ENCODE measurements at regions not wholly inside any gene's neighbourhood (a gene's known extent, or its start where the extent isn't known, plus 50 kb on each side); places are given as distances from the start of the nearest gene placed in this dataset.
A peak's percentile ranks its signal among the peaks of the same experiment; 100 is the strongest.

DNA sequence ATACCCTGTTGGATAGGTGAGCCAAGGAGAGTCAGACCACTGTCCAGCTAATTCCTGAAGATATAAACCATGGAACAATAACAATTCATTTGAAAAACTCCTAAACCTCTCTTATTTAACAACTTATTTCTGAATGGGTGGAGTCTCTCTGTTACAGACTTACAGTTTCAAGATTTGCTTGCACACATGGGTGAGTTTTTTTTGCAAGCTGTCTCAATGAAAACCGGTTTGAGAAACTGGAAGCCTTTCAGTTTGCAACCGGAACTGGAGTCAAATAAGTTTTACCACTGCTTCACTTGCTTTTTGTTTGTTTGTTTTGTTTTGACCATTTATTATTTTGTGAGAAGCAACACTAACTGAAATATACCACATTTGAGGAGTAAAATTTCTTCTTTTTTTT lies 243.8 kb downstream of the MTERF1 start:
- intact Hi-C loops (cut with DNase I): no loop called here
- DNase-seq (ENCODE audit: low spot score) (no peak), ATAC-seq (no peak)

- ATAC-seq: no peak
- DNase-seq (ENCODE audit: low spot score): no peak
- intact Hi-C loops (cut with DNase I): no loop called here
Observed at GRCh38 chr7:91644256-91644655, 236.2 kb downstream of the MTERF1 start.

DNA sequence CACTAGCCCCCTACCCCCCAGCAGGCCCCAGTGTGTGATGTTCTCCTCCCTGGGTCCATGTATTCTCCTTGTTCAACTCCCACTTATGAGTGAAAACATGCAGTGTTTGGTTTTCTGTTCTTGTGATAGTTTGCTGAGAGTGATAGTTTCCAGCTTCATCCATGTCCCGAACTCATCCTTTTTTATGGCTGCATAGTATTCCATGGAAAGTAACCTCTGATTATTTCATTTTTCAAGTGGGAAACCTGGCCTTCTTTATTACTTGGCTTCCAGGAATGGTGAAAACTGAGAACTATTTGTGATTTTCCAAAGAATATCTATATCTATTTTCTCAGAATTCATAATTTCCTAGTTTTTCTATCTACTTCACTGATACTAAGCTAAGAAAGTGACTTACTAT lies 235.0 kb downstream of the MTERF1 start:
- ATAC-seq: no peak
- intact Hi-C loops (cut with DNase I): no loop called here
- no peak for DNase-seq (ENCODE audit: low spot score)

- ATAC-seq (no peak), DNase-seq (ENCODE audit: low spot score) (no peak)
- intact Hi-C loops (cut with DNase I): no loop called here
Observed at GRCh38 chr7:91651986-91652385, 228.5 kb downstream of the MTERF1 start.

DNA sequence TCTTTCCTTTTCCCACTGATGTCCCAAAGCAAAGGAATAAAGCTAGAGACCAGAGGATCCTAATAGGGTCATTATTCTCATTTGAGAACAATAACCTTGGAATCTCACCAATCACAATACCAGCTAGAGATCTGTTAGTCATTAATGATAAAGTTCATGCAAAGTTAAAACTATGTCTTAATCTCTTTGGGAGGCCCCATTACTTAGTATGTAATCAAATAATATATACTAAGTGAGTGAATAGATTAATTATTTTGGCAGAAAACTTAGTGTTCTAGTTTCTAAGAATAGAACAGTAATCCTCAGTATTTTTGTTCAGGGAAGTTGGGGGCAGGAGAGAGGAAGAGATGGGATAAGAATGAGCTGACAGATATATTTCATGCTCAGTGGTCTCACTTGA lies 227.2 kb downstream of the MTERF1 start:
- ATAC-seq: no peak
- intact Hi-C loops (cut with DNase I): no loop called here
- DNase-seq (ENCODE audit: low spot score): no peak

DNA sequence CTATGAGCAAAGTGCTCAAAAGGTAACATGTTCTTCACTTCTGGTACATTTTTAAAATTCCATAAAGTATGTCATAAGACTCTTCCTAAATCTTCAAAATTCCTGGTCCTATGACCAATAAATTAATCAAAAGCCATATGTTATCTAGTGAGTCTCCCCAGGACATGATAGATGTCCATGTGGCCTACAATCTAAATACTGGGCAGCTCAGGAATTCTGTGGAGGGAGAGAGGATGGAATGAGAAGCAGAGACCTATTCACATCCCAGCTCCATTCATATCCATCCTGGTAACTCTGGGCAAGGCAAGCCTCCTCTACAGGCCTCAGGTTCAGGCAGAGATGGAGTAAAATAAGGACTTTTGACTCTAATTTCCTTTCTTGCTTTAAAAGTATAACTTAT lies 224.8 kb downstream of the MTERF1 start:
- intact Hi-C loops (cut with DNase I): no loop called here
- DNase-seq (ENCODE audit: low spot score): no peak
- no peak for ATAC-seq

DNA sequence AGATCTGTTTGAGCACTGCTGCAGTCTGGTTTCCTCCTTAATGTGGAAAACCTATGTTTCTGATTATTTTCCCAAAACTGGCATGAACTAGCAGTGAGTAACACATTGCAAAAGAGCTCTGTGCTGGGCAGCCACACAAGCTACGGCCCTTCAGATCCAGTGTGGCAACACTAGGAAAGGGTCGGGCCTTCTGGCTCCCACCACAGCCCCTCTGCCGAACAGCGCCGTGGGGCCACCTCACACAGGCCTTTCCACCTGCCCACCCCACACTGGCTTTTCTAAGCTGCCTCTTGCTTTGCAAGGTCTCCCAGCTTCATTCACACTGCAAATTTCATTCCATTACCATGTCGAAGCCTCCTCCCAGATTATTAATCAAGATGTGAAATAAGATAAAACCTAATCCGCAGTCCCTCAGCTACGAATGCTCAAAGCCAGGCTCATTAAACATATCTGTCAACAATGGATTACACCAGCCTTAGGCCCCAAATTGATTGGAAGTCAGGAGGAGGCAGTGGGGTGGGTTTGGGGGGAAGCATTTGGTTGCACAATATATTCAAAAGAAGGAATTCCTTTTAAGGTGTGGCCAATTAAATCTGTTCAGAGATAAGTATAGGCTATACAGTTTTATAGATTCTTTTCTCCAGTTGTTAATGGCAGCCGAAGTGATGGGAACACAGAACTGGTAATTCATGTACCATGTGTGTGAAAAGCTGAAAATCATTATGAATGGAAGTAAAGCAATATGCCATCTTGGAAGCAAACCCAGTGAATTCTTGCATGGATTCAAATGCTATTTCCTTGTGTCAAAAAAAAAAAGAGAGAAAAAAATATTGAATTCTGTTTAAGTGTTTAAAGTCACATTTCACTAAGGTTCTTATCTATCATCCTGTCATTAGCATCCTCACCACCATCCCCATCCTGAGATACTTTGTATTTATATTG lies 223.7 kb downstream of the MTERF1 start:
- DNase-seq (ENCODE audit: low spot score) (no peak), ATAC-seq (peak; percentile 92)
- intact Hi-C loops (cut with DNase I): no loop called here

- intact Hi-C loops (cut with DNase I): no loop called here
- peak; percentile 72 for ATAC-seq
- DNase-seq (ENCODE audit: low spot score): no peak
Observed at GRCh38 chr7:91657483-91658071, 222.9 kb downstream of the MTERF1 start.

DNA sequence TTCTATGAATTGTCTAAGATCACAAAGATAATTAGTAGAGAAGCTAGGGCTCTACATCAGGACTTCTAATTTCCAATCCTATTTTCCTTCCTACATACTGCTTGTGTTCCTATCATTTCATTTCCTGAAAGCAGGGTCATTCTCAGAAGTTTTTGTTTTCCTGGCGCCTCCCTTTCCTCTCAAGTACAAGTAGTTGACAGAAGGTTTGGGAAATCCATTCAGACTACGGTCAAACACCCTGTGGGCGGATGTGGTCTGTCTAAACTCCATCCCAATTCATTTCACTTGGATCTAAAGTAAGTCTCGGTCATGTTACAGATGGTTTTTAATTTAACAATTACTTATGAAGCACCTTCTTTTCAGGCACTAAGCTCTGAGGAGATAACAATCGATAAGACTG lies 221.4 kb downstream of the MTERF1 start:
- ATAC-seq (no peak), DNase-seq (ENCODE audit: low spot score) (no peak)
- intact Hi-C loops (cut with DNase I): no loop called here

GRCh38 chr7:91660734-91661356 lies 219.7 kb downstream of the MTERF1 start:
- no peak for ATAC-seq
- intact Hi-C loops (cut with DNase I): no loop called here
- no peak for DNase-seq (ENCODE audit: low spot score)

DNA sequence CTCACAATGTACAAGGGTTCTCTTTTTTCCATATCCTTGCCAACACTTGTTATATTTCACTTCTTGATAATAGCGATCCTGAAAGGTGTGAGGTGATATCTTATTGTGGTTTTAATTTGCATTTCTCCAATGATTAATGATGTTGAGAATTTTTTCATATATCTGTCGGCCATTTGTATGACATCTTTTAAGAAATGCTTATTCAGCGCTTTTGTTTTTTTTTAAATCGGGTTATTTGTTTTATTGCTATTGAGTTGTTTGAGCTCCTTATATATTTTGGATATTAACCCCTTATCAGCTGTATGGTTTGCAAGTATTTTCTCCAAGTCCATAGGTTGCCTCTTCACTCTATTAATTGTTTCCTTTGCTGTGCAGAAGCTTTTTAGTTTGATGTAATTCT lies 218.8 kb downstream of the MTERF1 start:
- no peak for DNase-seq (ENCODE audit: low spot score)
- ATAC-seq: no peak
- intact Hi-C loops (cut with DNase I): no loop called here

DNA sequence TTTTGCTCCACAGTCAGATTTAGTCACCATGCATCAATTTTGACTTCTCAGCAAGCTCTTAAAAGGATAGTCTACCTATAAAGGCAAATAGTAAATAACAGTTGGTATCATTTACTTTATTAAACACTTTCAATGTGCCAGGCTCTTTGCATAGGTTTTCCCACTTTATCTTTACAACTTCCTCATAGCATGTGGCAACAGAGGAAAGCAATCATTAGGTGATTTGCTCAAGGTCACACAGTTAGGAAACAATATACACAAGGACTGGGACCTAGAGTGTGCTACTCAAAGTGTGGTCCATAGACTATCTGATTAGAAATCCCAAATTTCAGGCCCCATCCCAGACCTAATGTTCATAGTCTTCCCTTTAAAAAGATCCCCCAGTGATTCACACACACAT lies 212.3 kb downstream of the MTERF1 start:
- ATAC-seq (no peak), DNase-seq (ENCODE audit: low spot score) (no peak)
- intact Hi-C loops (cut with DNase I): no loop called here

- intact Hi-C loops (cut with DNase I): no loop called here
- no peak for DNase-seq (ENCODE audit: low spot score)
- ATAC-seq: no peak
Observed at GRCh38 chr7:91671245-91671644, 209.3 kb downstream of the MTERF1 start.

GRCh38 chr7:91674470-91674869 lies 206.0 kb downstream of the MTERF1 start:
- ATAC-seq (no peak), DNase-seq (ENCODE audit: low spot score) (no peak)
- intact Hi-C loops (cut with DNase I): no loop called here

DNA sequence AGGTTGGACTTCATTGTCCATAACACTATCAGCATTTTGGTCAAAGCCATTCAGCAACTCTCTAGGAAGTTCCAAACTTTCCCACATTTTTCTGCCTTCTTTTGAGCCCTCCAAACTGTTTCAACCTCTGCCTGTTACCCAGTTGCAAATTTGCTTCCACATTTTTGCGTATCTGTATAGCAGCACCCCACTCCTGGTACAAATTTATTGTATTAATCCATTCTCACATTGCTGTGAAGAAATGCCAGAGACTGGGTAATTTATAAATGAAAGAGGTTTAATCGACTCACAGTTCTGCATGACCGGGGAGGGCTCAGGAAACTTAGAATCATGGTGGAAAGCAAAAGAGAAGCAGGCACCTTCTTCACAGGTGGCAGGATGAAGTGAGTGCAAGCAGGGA lies 198.8 kb downstream of the MTERF1 start:
- intact Hi-C loops (cut with DNase I): no loop called here
- DNase-seq (ENCODE audit: low spot score) (no peak), ATAC-seq (no peak)

DNA sequence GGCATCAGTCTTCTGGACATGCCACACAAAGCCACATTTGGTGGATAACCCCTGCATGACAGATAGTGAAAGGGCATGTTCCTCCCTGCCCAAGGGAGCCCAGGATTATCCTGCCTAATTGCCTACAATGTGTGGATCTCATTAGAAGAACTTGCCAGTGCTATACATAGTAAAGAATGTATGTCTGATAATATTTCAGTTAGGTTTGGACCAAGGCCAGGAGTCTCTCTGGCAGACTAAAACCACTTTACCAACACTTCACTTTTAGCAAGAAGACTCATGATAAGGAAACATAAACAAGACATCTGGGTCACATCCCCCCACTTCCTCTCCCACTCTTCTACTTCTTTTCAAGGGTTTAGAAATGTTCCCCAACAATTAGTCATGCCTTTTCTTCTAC lies 196.7 kb downstream of the MTERF1 start:
- intact Hi-C loops (cut with DNase I): no loop called here
- ATAC-seq: no peak
- DNase-seq (ENCODE audit: low spot score): no peak

DNA sequence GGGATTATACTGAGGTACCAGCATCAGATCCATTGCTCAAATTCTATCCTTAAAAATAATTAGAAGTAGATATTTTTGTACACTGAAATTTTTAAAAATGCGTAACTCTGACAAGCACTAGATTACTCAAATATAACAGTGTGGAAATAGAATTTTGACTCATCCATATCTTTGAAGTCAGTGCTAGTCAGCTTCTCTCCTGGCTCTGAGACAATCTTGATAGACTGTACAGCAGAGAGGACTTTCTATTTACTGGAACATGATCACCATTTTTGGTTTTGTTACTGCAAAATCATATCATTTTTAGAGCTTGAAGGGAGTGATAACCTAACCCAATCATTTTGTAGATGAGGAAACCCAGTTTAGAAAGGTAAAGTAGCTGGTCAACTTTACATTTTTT lies 195.0 kb downstream of the MTERF1 start:
- no peak for ATAC-seq
- DNase-seq (ENCODE audit: low spot score): no peak
- intact Hi-C loops (cut with DNase I): no loop called here

GRCh38 chr7:91690541-91691070 lies 189.9 kb downstream of the MTERF1 start:
- DNase-seq (ENCODE audit: low spot score) (no peak), ATAC-seq (no peak)
- intact Hi-C loops (cut with DNase I): no loop called here

- intact Hi-C loops (cut with DNase I): no loop called here
- no peak for DNase-seq (ENCODE audit: low spot score)
Observed at GRCh38 chr7:91691865-91692264, 188.6 kb downstream of the MTERF1 start.

DNA sequence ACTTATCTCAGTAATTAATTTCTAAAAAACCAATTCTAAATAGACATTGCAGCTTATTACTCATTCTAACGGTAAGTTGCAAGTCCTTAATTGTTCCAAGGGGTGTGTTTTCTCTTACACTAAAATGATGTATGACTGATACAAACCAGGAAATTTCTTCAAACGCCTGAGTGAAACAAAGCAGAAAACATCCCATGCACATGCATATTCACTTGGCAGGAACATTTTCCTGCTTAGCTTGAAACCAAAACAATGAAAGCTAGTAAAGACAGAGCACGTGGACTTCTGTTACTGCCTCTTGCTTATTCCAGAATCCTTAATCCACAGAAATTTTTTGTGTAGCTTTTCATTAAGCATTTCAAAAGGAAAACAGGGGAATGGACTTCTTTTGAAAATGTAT lies 187.7 kb downstream of the MTERF1 start:
- ATAC-seq (no peak), DNase-seq (ENCODE audit: low spot score) (no peak)
- intact Hi-C loops (cut with DNase I): no loop called here

More at GRCh38 chr7:91691865-91692264, 188.6 kb downstream of the MTERF1 start:
- ATAC-seq: no peak
